ENCODE measurements at regions not wholly inside any gene's neighbourhood (a gene's known extent, or its start where the extent isn't known, plus 50 kb on each side); places are given as distances from the start of the nearest gene placed in this dataset.
"Not testable (repeated sequence)": the region's sequence is repeated elsewhere in the genome, so short reads cannot be mapped to it uniquely, and the experiment has no call there.

DNA sequence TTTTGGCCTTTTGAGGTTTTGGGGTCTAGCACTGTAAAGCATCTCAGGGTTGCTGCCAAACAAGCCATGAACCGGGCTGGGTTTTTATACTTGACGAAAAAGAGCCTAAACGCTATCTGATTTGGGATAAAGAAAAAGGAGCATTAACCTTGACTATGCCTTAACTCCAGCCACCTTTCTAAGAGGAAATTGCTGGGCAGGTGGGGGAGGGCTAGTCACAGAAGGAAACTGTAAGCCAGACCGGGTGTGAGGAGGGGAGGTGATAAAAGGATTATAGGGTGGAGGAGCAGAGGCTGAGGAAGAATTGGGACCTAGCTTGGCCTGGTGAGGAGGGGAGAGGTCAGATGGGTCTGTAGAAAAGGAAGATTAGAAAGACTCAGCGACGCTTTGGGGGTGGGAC, 335.2 kb upstream of the HTR1E start:
- DNase-seq, result not testable (repeated sequence)

DNA sequence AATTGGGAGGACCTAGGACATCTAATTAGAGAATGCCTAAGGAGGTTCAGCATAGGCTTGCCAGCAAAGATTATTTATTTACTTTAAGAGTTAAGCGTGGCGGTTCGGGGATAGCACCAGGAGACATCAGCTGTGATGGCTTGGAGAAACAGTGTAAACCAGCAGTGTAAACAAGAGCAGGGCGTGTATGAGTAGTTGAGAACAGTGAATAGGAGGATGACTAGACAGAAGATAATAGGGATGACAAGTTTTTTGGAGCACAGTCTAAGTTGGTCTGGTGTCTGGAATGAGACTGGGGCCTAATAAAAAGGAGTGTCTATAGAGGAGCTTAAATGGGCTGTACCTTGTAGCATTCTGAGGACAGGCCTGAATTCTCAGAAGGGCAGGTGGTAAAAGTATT, 338.4 kb upstream of the HTR1E start:
- not testable (repeated sequence) for DNase-seq

DNA sequence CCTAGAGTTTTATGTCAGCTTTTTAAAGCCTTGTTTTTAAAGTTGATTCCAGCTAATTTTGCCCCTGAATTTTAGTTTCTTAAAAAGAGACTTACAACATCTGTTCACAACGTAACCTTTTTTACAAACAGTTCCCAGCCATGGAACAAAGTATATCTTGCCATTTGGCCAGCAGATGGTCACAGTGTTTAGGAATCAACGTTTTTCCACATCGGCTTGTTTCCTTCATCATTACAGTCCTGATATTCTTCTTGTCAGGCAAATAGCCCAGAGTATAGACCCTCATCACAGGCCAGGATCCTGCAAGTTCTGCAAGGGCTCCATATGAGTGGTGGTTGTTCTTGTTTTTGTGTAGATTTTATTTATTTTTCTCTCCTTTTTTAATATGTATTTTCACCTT, 341.7 kb upstream of the HTR1E start:
- DNase-seq, result no peak

GRCh38 chr6:86586195-86586594, 351.1 kb upstream of the HTR1E start:
- DNase-seq, result no peak

GRCh38 chr6:86581833-86582232, 355.5 kb upstream of the HTR1E start:
- no peak for DNase-seq

GRCh38 chr6:86563197-86563596, 374.1 kb upstream of the HTR1E start:
- DNase-seq, result no peak

DNA sequence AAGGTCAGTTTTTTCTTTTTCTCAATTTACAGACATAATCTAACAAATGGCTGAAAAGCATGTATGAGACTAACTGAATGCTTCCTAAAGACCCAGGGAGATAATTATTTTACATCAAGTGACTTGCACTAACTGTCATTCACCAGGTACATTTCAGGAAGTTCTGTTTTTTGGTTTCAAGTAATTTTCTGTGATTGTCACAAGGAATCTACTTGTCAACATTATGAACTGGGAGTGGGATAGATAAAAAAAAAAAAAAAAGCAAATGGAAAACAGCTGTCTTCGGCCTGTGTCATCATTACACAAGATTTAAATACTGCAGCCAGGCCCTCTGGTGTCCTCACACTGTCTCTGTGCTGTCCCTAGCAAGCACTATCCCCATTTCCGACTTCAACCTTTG, 379.0 kb upstream of the HTR1E start:
- DNase-seq, result no peak

DNA sequence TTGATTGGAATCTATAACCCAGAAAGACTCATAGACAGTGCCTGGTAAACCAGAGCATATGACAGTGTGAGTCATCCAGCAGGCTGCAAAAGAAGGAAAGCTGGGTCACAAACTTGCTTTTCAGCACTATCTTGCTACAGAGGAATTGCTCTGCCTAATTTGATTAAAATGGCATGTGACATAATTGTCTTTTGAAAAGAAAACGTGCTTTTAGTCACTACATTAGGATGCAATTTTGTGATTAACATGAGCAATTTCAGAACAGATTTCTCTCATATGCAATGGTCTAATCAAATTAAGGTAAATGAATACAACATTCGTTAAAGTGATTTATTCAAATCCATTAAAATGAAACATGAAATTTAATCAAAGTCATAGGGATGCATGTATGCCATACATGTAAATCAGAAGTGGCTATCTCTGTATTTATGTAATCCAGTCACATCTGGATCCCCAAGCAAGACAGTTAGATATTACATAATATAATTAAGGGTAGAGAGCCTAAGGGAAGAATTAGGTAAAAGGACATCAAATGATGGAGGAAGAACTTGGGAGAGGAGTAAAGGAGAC, 400.0 kb upstream of the HTR1E start:
- DNase-seq, result no peak

DNA sequence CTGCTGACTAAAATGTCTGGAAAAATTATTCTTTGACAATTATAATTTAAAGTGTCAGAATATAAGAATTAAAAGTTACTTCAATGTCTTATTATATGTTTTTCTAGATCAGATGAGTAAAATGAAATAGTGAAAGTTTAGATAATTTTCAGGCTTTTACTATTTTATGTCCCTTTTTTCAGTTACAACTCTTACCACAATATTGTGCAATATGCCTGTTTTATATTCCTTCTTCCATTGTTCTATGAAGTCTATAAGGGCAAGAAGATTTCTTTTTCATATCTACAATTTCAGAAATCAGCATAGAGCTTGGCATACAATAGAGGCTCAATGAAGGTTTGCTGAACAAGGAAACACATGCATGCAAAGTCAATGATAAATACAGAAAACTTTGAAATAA, 401.2 kb upstream of the HTR1E start:
- DNase-seq, result no peak

DNA sequence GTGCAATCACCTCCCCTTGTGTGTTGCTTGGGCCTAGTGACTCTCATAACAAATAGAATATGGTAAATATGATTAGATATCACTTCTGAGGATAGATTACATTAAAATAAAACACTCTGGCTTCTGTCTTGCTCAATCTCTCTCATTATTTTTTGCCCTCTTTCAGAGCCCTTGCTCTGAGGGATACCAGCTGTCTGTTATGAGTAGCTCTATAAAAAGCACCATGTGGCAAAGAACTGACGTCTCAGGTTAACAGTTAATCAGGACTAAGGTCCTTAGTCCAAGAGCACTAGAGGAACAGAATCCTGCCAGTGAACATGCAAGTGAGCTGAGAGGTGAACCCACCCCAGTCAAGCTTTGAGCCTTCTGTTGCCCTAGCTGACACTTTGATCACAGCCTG, 402.2 kb upstream of the HTR1E start:
- DNase-seq, result no peak

DNA sequence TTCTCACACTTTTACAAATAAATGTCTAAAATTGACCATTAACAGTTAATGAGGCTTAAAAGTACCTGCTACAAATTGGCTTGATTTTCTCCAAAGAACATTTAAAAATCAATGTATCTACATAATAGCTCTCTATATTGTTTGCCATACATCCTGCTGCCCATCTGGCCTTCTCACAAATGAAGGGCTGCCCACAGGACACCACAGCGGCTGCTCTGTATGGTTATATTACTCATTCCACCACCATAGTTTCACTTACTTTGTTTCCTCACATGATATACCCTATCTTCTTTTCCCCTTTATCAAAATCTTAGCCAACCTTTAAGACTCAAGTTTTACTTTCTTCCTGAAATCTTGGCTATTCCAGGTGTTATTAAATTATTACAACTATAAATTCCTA, 407.7 kb upstream of the HTR1E start:
- DNase-seq, result no peak

DNA sequence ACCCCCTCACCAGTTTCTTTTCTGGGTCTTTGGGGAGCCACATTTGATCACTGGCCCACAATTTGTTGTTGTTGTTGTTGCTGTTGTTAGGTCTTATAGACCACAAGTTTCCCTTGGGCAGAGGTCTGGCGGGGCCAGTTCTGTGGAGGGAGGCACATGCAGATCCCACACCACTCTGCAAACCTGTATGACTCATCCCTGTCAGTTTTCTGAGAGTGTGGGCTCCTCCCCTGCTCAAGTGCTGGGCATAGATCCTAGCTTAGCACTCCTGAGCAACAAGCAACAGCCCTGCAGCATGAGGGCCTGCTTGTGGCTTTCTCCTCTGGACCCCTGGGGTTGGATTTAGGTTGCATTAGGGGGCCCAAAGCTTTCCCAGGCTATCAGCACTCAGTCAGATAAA, 411.1 kb upstream of the HTR1E start:
- no peak for DNase-seq

- no peak for DNase-seq
Measured at GRCh38 chr6:86516087-86516486, 421.2 kb upstream of the HTR1E start.

DNA sequence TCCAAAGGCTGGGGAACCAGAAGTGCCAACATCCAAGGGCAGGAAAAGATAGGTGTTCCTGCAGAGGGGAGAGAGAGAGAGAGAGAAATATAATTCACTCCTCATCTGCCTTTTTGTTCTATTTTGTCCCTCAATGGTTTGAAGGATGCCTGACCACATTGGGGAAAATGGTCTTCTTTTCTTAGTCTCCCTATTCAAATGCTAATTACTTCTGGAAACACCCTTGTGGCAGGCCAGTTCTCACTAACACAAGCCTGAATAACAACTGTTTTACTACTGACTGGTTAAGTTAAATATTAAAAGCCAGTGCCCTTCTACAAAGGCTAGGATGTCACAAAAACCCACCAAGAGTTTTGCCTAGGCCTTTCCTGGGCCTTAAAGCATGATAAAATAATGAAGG, 425.4 kb upstream of the HTR1E start:
- DNase-seq, result no peak

- DNase-seq, result no peak
Measured at GRCh38 chr6:86508230-86508629, 429.1 kb upstream of the HTR1E start.

DNA sequence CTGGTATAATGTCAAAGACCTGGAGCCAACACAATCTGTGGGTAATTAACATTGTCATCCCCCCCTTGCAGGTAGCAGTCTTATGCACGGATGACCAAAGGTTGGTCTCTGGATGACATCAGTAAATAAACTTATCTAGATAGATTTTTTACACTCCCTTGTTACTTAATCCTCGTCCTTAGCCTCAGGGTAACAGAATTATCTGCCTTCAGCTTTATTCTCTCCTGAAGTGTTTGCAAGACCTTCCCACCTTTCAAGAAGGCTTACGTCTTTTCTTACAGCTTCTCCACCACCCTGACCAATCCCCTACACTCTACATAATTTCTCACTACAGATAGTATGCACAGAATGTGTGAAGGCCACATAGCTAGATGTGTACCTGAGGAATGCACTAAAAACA, 434.8 kb upstream of the HTR1E start:
- no peak for DNase-seq

GRCh38 chr6:86500035-86500434, 437.3 kb upstream of the HTR1E start:
- no peak for DNase-seq

DNA sequence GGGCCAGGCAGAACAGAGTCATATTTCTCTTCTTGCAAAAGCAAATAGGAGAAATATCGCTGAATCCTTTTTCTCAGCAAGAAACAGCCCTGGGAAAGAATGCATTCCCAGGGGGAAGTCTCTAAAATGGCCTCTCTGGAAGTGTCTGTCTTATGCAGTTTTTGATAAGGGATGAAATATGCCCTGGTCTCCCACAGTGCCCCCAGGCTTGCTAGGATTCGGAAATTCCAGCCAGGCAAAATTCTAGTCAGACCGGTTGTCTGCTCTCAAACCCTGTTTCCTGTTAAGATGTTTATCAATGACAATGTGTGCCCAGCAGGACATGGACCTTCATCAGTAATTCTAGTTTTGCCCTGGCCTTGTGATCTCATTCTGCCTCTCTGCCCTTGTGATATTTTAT, 448.3 kb upstream of the HTR1E start:
- DNase-seq, result not testable (repeated sequence)

DNA sequence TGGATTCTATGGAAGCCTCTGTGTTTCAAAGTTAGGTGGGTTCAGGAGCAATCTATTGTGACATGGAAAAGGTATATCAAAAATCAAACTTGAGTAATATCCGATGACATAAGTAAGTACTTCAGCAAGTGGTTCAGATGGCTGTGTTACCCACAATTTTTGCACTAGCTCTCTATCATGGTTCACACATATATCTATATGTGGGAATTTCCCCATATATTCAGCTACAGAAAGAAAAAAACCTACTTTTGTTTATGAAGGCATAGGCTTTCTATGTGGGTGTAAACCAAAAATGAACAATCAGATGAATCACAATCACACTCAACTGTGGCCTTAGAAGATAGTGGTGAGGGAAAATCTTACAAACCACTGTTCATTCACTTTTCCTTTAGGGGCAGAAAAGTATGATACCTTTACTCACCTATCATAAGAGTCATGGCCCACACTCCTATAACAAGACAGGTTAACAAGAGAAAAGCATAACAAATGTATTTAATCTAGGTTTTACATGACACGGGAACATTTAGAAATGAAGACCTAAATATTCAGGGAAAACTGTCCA, 449.6 kb upstream of the HTR1E start:
- DNase-seq, result no peak

GRCh38 chr6:86478316-86478715, 459.0 kb upstream of the HTR1E start:
- not testable (repeated sequence) for DNase-seq

DNA sequence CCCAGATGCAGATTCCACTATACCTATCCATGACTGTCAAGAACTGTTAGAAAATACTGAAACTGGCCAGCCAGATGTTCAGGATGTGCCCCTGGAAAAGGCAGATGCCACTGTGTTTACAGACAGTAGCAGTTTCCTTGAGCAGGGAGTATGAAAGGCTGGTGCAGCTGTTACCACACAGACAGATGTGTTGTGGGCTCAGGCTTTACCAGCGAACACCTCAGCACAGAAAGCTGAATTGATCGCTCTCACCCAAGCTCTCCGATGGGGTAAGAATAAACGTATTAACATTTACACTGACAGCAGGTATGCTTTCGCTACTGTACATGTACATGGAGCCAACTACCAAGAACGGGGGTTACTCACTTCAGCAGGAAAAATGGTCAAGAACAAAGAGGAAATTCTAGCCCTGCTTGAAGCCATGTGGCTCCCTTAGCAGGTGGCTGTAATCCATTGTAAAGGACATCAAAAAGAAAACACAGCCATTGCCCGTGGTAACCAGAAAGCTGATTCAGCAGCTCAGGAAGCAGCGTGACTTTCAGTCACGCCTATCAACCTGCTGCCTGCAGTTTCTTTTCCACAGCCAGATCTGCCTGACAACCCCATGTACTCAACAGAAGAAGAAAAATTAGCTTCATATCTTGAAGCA, 459.7 kb upstream of the HTR1E start:
- no peak for DNase-seq

- no peak for DNase-seq
Measured at GRCh38 chr6:86476311-86476710, 461.0 kb upstream of the HTR1E start.

DNA sequence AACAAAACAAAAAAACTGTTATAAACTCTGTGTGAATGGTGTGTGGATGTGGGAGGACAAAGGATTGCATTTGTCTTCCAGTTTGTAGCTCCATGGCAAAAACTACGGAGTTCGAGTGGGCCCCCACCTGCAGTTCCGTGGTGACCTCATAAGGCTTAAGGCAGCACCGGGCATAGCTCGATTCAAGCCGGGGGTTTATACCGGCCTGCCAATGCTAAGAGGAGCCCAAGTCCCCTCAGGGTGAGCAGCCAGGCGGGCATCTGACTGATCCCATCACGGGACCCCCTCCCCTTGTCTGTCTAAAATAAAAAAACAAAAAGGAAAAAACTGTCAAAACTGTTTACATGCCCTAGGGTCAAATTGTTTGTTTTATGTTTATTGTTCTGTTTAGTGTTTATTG, 463.2 kb upstream of the HTR1E start:
- no peak for DNase-seq

GRCh38 chr6:86471791-86472190, 465.5 kb upstream of the HTR1E start:
- no peak for DNase-seq

DNA sequence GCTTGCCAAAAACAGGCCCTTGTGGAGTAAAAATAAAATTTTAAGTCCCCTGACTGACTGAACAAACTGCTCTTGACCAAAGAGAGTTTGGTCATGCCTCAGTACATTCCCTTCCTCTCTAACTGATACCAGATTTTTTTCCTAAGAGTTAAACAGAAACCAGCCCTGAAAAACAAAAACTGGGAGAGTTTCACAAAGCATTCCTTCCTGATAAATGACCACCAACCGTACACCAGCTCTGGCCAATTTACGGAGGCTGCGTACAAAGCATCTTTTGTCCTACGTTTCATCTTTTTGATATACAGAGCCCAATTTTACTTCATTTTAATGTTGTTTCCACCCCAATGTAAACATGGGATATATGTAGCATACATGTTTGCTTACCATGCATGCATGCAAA, 477.4 kb upstream of the HTR1E start:
- DNase-seq, result no peak

Data from activated CD4-positive, alpha-beta T cell treated with anti-CD3 and anti-CD28 coated beads, Interleukin-2, amount 50 U/mL, for 48 hours (primary cell).